Erythroblast (primary cell): ENCODE measurements at regions not wholly inside any gene's neighbourhood (a gene's known extent, or its start where the extent isn't known, plus 50 kb on each side); places are given as distances from the start of the nearest gene placed in this dataset.

Source experiments
- GATA1 ChIP-seq: IDR thresholded peaks from 2 replicates; pipeline ENCODE4 v1.6.1; 2011; ENCODE audit warnings: low read depth, mild to moderate bottlenecking, control low read depth, low read length, moderate library complexity
- POLR2A ChIP-seq: IDR thresholded peaks from 2 replicates; pipeline ENCODE4 v1.6.1; 2011; ENCODE audit warnings: mild to moderate bottlenecking, low read length

GRCh38 chr3:89699229-89699628 is 591.8 kb downstream of the EPHA3 start:
- no peak for TF ChIP-seq POLR2A
- no peak for TF ChIP-seq GATA1
